Medulla oblongata (tissue), 1 donor: ENCODE measurements at regions not wholly inside any gene's neighbourhood (a gene's known extent, or its start where the extent isn't known, plus 50 kb on each side); places are given as distances from the start of the nearest gene placed in this dataset.
"Not testable (repeated sequence)": the region's sequence is repeated elsewhere in the genome, so short reads cannot be mapped to it uniquely, and the experiment has no call there.

Source experiments
- DNase-seq: peaks from one replicate; pipeline ENCODE4 v3.0.0-alpha.2; 2015; ENCODE audit errors: extremely low spot score

GRCh38 chr2:13354031-13354430 is 637.3 kb downstream of the TRIB2 start:
- no peak for DNase-seq

GRCh38 chr2:13381928-13382327 is 665.2 kb downstream of the TRIB2 start:
- DNase-seq, result not testable (repeated sequence)

GRCh38 chr2:13389172-13389571 is 672.4 kb downstream of the TRIB2 start:
- DNase-seq, result not testable (repeated sequence)

GRCh38 chr2:13390676-13391075 is 673.9 kb downstream of the TRIB2 start:
- DNase-seq, result no peak

GRCh38 chr2:13401312-13401711 is 684.6 kb downstream of the TRIB2 start:
- DNase-seq, result no peak

- no peak for DNase-seq
Observed at GRCh38 chr2:13413989-13414388, 697.3 kb downstream of the TRIB2 start.

GRCh38 chr2:13414897-13415296 is 698.2 kb downstream of the TRIB2 start:
- DNase-seq, result no peak

GRCh38 chr2:13433954-13434353 is 717.2 kb downstream of the TRIB2 start:
- no peak for DNase-seq

- not testable (repeated sequence) for DNase-seq
Observed at GRCh38 chr2:13443554-13444261, 727.0 kb downstream of the TRIB2 start.

GRCh38 chr2:13462464-13462863 is 745.7 kb downstream of the TRIB2 start:
- DNase-seq, result no peak

GRCh38 chr2:13466076-13466475 is 749.3 kb downstream of the TRIB2 start:
- no peak for DNase-seq

- no peak for DNase-seq
Observed at GRCh38 chr2:13474538-13474937, 757.8 kb downstream of the TRIB2 start.

- no peak for DNase-seq
Observed at GRCh38 chr2:13480057-13480456, 763.3 kb downstream of the TRIB2 start.

- no peak for DNase-seq
Observed at GRCh38 chr2:13481201-13481600, 764.5 kb downstream of the TRIB2 start.

GRCh38 chr2:13485256-13485655 is 768.5 kb downstream of the TRIB2 start:
- no peak for DNase-seq

- DNase-seq, result no peak
Observed at GRCh38 chr2:13488965-13489364, 772.2 kb downstream of the TRIB2 start.

GRCh38 chr2:13492262-13492661 is 775.5 kb downstream of the TRIB2 start:
- DNase-seq, result no peak

GRCh38 chr2:13495051-13495450 is 778.3 kb downstream of the TRIB2 start:
- no peak for DNase-seq

- DNase-seq, result no peak
Observed at GRCh38 chr2:13504808-13505207, 788.1 kb downstream of the TRIB2 start.

- no peak for DNase-seq
Observed at GRCh38 chr2:13508671-13509070, 791.9 kb downstream of the TRIB2 start.

- no peak for DNase-seq
Observed at GRCh38 chr2:13515254-13515653, 798.5 kb downstream of the TRIB2 start.

GRCh38 chr2:13522096-13522495 is 805.4 kb downstream of the TRIB2 start:
- DNase-seq, result no peak

GRCh38 chr2:13522917-13523821 is 806.4 kb downstream of the TRIB2 start:
- no peak for DNase-seq
